ENCODE measurements at regions not wholly inside any gene's neighbourhood (a gene's known extent, or its start where the extent isn't known, plus 50 kb on each side); places are given as distances from the start of the nearest gene placed in this dataset. TPM values are rescaled to one million over a fixed set of nuclear protein-coding genes. Genes with fewer than 3 reads are reported as not detected.

- FAIRE-seq (no peak), DNase-seq (ENCODE audit: low spot score in 2 of 2) (no peak)
Observed at GRCh38 chr18:62665188-62665587, 50.2 kb upstream of the PHLPP1 start.

Small RNAs in the stretch of these regions (small RNA-seq; reads per million reads assigned to genes)
- gene RN7SL705P, result not detected

Measured in frontal cortex (tissue), 4 donors.